ENCODE measurements at regions not wholly inside any gene's neighbourhood (a gene's known extent, or its start where the extent isn't known, plus 50 kb on each side); places are given as distances from the start of the nearest gene placed in this dataset.

GRCh38 chr15:70579766-70580165, 183.6 kb downstream of the UACA start:
- H3K27ac Mint-ChIP-seq: no peak overlapping the region
- no peak for ATAC-seq
- H3K4me1 ChIP-seq (ENCODE audit: control insufficient read depth, insufficient read depth, low read length): peaks cover 4% of the 10 kb centered on the region
- 86% methylated on average over 3 of the region's 3 CpGs for WGBS (ENCODE audit: insufficient coverage)
- no peaks in the 10 kb centered on the region for H3K36me3 Mint-ChIP-seq
- peaks cover 17 to 36% of the 10 kb centered on the region in 2 donors for H3K27me3 Mint-ChIP-seq (ENCODE audit: low read depth in 2 of 2)
- H3K27ac ChIP-seq (ENCODE audit: low read length): no peak overlapping the region
- no peaks in the 10 kb centered on the region for H3K9me3 ChIP-seq (ENCODE audit: control insufficient read depth, insufficient read depth, low read length)
- no peaks in the 10 kb centered on the region for H3K9me3 Mint-ChIP-seq
- no peak overlapping the region for H3K4me3 ChIP-seq (ENCODE audit: low read length)
- peaks cover 11% of the 10 kb centered on the region for H3K27me3 ChIP-seq (ENCODE audit: control insufficient read depth, insufficient read depth, low read length)
- no peaks in the 10 kb centered on the region for H3K36me3 ChIP-seq (ENCODE audit: control insufficient read depth, insufficient read depth, low read length)
- H3K4me1 Mint-ChIP-seq: peaks cover 0 to 11% of the 10 kb centered on the region in 2 donors
- TF ChIP-seq CTCF (IDR thresholded peaks at IDR 0.05): no peak
- intact Hi-C loops (cut with micrococcal nuclease): no loop called here
- no peak overlapping the region for H3K4me3 Mint-ChIP-seq
- no peak for DNase-seq

DNA sequence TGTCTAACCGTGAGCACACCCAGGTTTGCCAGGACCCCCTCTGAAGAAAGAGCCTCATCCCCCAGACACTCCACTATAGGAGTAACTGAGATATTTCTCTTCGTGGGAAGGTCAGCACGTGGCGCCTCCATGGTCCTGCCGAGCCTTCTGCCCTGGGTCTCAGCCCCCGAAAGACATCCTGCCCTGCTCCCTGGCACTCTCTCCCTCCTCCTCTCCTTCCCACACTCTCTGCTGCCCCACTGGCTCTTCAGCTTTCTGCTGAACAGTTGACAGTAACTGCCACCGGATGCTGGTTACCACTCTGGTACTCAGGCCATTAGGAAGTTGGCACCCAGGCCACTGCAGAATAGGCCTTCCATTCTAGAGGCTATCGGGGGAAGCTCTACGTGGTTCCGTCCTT, 185.2 kb downstream of the UACA start:
- peaks cover 8% of the 10 kb centered on the region for H3K27me3 ChIP-seq (ENCODE audit: control insufficient read depth, insufficient read depth, low read length)
- Mint-ChIP-seq H3K27ac (no peak overlapping the region), H3K4me3 (no peak overlapping the region), H3K27me3 (ENCODE audit: low read depth in 2 of 2) (peaks cover 12 to 32% of the 10 kb centered on the region in 2 donors), H3K9me3 (no peaks in the 10 kb centered on the region), H3K4me1 (peaks cover 0 to 9% of the 10 kb centered on the region in 2 donors), H3K36me3 (no peaks in the 10 kb centered on the region)
- H3K9me3 ChIP-seq (ENCODE audit: control insufficient read depth, insufficient read depth, low read length): no peaks in the 10 kb centered on the region
- no peak overlapping the region for H3K4me3 ChIP-seq (ENCODE audit: low read length)
- DNase-seq: no peak
- intact Hi-C loops (cut with micrococcal nuclease): no loop called here
- no peak for TF ChIP-seq CTCF (IDR thresholded peaks at IDR 0.05)
- H3K36me3 ChIP-seq (ENCODE audit: control insufficient read depth, insufficient read depth, low read length): no peaks in the 10 kb centered on the region
- H3K27ac ChIP-seq (ENCODE audit: low read length): no peak overlapping the region
- ATAC-seq: no peak
- 95% methylated on average over 10 of the region's 10 CpGs for WGBS (ENCODE audit: insufficient coverage)
- peaks cover 4% of the 10 kb centered on the region for H3K4me1 ChIP-seq (ENCODE audit: control insufficient read depth, insufficient read depth, low read length)

DNA sequence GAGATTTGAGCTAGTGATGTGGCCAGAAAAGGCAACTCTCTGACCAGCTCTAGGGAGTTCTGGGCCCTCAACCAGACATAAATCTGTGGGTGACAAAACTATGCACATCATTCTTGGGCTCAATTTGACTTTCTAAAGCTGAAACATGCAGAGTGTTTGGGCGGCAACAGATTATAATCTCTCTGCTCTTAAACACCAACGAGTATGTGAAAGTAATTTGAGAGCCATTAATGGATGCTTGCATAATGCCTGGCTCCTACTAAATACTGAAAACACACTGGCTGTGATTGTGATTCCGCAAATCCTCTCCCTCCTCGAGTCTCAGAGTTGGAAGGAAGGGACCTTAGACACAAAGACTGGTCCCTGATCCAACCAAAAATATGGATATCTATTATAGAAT, 186.7 kb downstream of the UACA start:
- intact Hi-C loops (cut with micrococcal nuclease): no loop called here
- TF ChIP-seq CTCF (IDR thresholded peaks at IDR 0.05): no peak
- Histone ChIP-seq H3K4me3 (ENCODE audit: low read length) (no peak overlapping the region), H3K9me3 (ENCODE audit: control insufficient read depth, insufficient read depth, low read length) (no peaks in the 10 kb centered on the region), H3K27ac (ENCODE audit: low read length) (no peak overlapping the region), H3K36me3 (ENCODE audit: control insufficient read depth, insufficient read depth, low read length) (no peaks in the 10 kb centered on the region), H3K27me3 (ENCODE audit: control insufficient read depth, insufficient read depth, low read length) (peaks cover 7% of the 10 kb centered on the region), H3K4me1 (ENCODE audit: control insufficient read depth, insufficient read depth, low read length) (peaks cover 4% of the 10 kb centered on the region)
- H3K36me3 Mint-ChIP-seq: no peaks in the 10 kb centered on the region
- H3K27ac Mint-ChIP-seq: no peak overlapping the region
- H3K4me3 Mint-ChIP-seq: no peak overlapping the region
- peaks cover 0 to 9% of the 10 kb centered on the region in 2 donors for H3K4me1 Mint-ChIP-seq
- WGBS (ENCODE audit: insufficient coverage): 41% methylated on average over 2 of the region's 4 CpGs
- peaks cover 12 to 40% of the 10 kb centered on the region in 2 donors for H3K27me3 Mint-ChIP-seq (ENCODE audit: low read depth in 2 of 2)
- DNase-seq: no peak
- no peak for ATAC-seq
- no peaks in the 10 kb centered on the region for H3K9me3 Mint-ChIP-seq

DNA sequence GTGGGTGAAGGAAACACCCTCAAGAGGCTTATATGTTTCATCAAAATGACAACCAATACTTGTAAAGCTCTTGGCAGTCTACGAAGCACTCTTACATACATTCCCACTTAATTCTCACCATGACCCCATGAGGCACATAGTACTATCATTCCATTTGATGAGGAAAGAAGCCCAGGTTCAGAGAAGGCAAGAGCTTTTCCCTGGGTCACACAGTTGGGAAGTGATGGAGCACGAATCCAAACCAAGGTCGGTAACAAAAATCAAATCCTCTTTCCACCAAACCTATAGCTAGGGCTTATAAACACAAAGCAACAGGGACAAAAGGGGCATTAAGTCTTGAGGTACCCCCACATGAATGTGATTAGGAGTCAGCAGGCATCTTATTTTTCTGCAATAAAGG, 187.1 kb downstream of the UACA start:
- no peak overlapping the region for H3K27ac Mint-ChIP-seq
- Histone ChIP-seq H3K4me1 (ENCODE audit: control insufficient read depth, insufficient read depth, low read length) (peaks cover 4% of the 10 kb centered on the region), H3K4me3 (ENCODE audit: low read length) (no peak overlapping the region), H3K27me3 (ENCODE audit: control insufficient read depth, insufficient read depth, low read length) (peaks cover 7% of the 10 kb centered on the region), H3K9me3 (ENCODE audit: control insufficient read depth, insufficient read depth, low read length) (no peaks in the 10 kb centered on the region), H3K36me3 (ENCODE audit: control insufficient read depth, insufficient read depth, low read length) (no peaks in the 10 kb centered on the region), H3K27ac (ENCODE audit: low read length) (no peak overlapping the region)
- no peaks in the 10 kb centered on the region for H3K36me3 Mint-ChIP-seq
- H3K4me3 Mint-ChIP-seq: no peak overlapping the region
- intact Hi-C loops (cut with micrococcal nuclease): no loop called here
- WGBS (ENCODE audit: insufficient coverage): 95% methylated on average over 3 of the region's 3 CpGs
- peaks cover 12 to 40% of the 10 kb centered on the region in 2 donors for H3K27me3 Mint-ChIP-seq (ENCODE audit: low read depth in 2 of 2)
- ATAC-seq (no peak), DNase-seq (no peak)
- H3K4me1 Mint-ChIP-seq: peaks cover 0 to 9% of the 10 kb centered on the region in 2 donors
- H3K9me3 Mint-ChIP-seq: no peaks in the 10 kb centered on the region
- TF ChIP-seq CTCF (IDR thresholded peaks at IDR 0.05): no peak
